ENCODE measurements at regions not wholly inside any gene's neighbourhood (a gene's known extent, or its start where the extent isn't known, plus 50 kb on each side); places are given as distances from the start of the nearest gene placed in this dataset.
A peak's percentile ranks its signal among the peaks of the same experiment; 100 is the strongest.

DNA sequence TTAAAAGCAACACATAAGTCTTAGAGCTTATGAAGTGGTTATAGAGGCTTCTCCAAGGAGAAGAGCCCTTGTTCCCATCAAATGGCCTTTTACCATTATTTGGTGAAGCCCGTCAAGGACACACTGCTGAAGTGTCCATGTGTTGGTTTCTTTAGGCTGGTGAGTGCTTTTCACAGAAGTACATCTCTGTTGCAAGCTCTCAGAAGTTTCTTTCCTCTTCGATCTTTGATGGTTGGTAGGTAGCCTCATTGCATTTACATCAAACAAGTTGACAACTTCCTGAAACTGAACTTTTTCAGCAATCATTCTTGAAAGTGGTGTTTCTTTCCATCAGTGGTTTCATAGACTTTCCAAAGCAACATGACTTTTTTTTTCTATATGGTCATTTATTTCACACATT, 465.6 kb downstream of the HDGFL1 start:
- DNase-seq = no peak

DNA sequence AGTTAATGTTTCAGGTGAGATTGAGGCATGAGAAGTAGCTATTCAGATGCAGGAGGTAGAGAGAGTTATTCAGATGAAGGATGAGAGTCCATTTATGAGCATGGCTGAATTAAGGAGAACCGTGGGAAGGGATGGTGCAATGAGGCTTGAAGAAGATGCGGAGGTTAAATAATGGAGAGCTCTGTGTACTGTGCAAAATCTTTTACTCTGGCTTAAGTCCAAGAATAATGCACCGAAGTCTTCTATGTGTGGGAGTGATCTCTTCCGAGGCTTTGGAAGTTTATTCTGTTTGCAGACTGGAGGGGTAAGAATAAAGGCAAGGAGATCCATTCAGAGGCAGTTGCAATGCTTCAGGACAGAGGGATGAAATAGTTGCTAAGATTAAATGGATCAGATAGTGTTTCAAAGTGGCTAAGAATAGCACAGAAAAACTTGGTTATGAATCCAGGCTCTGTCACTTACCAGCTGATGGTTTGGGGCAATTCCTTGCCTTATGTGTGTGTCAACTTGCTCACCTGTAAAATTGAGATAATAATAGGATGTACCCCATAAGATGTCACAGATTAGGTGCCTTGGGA, 467.1 kb downstream of the HDGFL1 start:
- DNase-seq = no peak

DNA sequence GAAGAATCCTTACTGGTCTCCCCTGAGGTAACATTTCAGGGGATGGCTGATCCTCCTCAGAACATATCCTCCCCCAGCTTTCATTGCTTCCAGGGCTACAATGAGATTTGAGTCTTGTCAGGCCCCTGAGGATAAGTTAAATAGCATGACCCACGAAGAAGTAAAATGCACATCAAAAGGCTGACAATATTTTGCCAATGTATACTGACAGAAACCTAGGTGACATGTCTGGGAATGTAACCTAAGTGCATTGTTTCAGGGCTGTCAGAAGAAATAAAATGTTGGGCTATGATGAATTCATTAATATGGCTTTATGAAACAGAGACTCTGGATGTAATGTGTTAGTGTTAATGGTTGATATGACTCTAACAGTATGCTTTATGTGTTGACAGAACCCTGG, 471.5 kb downstream of the HDGFL1 start:
- no peak for DNase-seq

DNA sequence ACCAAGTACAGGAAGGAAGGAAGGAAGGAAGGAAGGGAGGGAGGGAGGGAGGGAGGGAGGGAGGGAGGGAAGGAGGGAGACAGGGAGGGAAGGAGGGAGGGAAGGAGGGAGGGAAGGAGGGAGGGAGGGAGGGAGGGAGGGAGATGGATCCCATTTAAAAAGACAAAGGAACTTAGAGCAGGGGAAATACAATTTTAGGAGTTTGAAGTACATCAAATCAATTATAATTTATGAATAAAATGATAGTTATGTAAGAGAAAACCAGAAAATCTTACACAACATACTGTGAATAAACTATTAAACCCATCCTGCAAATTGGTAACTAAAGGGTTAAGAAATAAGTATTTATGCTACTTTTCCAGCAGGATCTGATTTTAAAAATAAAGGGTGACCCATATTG, 475.9 kb downstream of the HDGFL1 start:
- no peak for DNase-seq

DNA sequence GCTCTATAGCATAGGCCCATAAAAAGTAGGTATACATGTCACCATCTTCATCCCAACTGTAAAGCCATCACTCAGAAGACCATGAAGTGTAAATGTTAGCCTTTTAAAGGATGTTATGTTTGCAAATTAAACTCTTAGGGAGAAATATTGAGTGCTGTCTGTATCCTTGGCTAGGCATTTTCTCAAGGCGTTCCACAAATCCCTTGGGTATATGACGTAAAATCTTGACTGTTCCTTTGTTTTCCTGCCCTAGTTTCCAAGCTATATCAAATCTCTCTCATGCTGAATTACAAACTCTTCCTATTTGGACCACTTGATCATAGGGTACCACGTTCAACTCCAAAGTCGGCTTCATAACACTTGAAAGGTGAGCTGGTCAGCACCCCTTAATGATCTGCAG, 486.2 kb downstream of the HDGFL1 start:
- no peak for DNase-seq

DNA sequence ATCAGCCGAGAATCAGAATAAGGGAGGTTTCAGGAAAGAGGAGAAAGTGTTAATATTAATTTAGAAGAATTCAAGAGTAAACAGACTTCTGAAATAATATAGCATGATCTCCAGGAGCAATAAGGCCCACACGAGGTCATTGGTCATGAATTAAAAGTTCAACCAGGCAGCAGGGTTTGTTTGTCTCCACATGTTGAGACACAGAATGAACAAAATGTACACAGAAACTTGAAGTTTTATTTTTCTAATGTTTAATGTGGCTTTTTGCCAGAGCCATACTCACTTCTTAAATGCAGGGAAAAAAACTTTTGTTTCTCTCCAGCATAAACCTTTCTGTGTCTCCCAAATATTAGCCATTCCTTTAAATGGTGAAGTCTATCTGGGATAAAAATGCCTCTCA, 504.5 kb downstream of the HDGFL1 start:
- DNase-seq = no peak

DNA sequence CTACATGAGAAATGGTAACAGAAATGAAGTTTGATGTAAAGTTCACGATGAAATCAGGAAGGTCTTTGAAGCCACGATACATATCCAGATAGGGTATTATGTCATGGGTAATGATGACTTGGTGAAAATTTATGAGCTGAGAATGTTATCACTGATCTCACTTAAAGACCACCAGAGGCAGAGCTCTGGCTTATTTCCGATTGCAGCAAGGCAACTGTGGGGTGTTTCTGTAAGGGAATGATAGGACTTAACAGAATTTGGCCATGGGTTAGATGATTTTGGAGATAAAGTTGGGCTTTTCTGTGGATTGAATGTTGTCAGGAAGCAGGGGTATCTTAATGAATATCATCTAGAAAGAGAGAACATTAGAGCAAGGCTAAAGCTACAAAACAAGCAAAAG, 508.4 kb downstream of the HDGFL1 start:
- DNase-seq = peak; percentile 19

DNA sequence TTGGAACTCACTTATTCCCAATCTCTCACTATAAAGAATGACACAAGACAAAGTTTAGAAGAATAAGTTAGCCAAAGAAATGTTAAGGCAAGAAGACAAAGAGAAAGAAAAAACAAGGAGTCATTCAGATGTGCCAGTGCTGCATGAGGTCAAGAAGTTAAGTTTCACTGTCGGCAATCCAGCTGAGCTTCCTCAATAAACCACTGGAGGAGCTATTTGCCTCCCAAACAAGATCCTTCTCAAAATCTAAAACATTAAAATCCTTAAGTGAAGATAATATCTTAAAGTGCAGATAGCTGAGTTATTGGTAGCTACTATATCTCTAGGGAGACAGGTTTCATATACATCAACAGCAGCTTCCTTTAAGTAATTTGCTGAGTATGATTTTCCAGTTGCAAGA, 512.3 kb downstream of the HDGFL1 start:
- no peak for DNase-seq

DNA sequence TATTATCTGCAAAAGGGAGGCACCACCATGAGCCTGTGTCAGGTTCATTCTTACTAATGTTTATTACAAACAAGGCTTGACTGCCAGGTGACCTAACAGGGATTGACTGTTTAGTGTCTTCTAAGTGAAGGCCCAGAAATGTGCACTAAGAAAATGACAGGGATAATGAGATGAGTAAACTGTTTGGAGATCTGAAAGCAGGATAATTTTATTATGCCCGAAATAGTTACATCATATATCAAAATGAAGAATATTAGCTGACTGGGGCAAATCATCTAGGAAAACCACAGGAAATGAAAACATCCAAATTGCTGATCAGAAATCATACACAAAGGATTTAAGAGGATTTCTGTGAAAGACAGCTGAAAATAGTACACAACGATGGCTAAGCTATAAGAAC, 516.7 kb downstream of the HDGFL1 start:
- no peak for DNase-seq

DNA sequence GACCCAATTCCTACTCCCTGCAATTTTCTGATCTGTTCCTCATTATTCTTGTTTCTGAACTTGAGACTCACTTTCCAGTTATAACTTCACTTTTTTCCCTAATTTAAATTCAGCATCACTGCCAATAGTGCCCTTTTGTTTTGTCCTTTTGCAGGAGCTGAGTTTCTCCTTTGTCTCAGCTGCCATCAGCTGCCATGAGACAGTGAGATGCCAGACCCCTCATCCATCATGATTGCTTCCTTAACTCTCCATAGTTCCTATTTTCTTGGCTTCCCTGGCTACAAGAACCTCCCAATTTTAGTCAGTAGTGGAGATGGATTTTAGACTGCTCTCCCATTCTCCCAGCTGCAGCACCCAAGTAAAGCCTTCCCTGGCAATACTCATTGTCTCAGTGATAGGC, 518.1 kb downstream of the HDGFL1 start:
- no peak for DNase-seq

DNA sequence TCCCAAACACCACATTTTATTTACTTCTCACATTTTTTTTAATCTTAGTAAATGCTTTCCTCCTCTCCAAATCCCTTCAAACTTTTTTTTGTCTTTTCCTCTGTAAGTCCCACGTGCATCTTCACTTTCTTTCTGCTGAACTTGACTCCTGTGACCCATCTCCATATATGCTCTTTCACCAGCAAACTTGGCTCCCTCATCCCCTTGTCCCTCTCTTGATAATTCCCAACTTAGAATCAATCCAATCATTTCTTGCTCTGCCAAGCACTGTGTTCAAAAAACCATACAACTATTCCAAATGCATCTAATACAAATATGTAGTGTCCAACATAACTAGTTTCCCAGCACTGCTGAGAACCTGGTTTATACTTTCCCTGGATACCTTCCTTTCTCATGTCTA, 519.4 kb downstream of the HDGFL1 start:
- no peak for DNase-seq

DNA sequence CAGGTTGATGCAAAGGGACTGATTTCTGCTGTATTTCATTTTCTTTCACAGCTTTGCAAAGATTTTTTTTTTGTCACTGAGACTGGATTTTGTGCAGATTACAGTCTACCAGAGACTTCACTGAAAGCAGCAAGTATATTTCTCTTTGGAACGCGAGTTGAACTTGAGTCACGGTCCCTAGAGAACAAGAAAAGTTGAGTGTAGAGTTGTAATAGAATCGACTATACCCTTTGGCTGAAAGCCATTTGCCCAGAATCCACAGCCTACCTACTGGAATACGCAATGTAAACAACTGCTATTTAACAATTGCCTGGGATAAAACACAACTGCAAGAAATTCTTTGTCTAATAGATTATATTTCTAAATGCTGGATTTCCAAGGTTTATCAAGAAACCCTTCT, 520.6 kb downstream of the HDGFL1 start:
- DNase-seq = no peak

DNA sequence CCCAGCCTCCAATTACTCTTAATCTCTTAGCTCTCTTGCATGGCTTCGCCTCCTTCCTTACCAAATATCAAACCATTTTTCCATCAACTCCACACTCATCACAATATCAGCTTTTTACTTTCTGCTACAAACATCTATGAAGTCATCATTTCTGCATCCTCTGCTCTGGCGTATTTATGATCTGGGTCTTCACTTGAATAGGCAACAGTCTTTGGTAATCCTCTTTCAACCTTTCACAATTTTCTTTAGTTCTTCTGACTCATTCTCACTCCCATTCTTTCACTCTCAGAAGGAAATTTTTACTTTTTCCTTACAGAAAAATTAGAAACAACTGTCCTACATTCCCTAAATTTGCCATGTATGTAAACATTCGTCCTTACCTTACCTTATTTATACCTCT, 522.4 kb downstream of the HDGFL1 start:
- DNase-seq = no peak

DNA sequence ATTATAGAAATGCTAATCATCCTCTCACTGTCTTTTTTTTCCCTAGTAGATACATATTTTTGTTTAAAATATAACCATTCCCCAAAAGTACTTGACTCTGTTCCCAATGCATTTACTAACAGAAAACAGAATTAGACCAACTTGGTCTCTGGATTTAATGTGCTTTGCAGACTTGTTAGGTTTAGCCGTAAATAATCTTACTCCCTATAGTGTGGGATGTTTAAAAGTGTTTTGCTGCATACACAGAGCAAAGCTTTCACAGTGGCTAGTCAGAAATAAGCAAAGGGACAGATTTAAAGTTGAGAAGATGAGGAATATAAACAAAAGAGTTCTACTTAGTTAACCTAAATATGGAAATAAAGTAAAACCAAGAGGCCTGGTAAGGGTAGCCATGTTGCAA, 527.5 kb downstream of the HDGFL1 start:
- DNase-seq = no peak

DNA sequence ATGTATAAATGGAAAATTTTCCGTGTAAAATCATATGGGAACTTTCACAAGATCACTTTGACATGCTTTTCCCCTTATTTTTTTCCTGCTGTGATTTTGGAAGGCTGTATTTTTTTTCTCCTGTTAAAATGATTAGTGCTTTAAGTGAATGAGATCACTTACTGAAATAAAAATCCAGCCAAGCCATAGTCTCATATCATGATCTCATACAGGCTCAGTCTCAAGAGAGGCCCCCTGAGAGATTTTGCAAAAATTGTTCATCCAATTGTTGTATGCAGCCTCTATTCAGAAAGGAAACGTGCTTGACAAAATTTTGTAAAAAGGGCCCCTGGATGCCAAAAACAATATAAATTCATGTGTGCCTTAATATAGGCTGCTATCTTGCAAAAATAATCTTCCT, 528.2 kb downstream of the HDGFL1 start:
- no peak for DNase-seq

DNA sequence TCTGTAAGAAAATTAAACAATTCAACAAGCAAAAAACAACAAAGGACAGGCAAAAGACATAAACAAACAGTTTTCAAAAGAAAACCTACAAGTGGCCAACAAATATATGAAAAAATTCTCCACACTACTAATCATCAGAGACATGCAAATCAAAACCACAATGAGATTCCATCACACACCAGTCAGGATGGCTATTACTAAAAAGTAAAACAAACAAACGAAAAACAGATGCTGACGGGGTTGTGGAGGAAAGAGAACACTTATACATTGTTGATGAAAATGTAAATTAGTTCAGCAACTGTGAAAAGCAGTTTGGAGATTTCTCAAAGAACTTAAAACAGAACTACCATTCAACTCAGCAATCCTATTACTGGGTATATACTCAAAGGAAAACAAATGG, 537.6 kb downstream of the HDGFL1 start:
- DNase-seq = no peak

DNA sequence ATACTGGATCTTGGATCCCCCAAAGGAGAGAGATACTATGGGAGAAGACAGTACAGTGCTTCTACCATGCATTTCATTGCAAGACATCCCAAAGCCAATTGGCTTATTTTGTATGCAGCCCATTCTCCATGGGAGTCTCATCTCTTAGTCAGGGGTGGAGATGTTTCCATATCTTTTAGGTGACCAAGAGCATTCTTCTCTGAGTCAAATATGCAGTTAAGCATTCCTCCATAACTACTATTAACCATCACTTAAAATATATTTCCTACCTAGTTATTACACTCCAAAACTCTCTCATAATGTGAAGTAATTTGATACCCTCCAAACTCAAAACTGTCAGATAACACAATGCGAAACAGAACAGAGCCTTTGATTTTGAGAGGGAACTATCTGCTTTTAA, 542.6 kb downstream of the HDGFL1 start:
- DNase-seq = no peak

DNA sequence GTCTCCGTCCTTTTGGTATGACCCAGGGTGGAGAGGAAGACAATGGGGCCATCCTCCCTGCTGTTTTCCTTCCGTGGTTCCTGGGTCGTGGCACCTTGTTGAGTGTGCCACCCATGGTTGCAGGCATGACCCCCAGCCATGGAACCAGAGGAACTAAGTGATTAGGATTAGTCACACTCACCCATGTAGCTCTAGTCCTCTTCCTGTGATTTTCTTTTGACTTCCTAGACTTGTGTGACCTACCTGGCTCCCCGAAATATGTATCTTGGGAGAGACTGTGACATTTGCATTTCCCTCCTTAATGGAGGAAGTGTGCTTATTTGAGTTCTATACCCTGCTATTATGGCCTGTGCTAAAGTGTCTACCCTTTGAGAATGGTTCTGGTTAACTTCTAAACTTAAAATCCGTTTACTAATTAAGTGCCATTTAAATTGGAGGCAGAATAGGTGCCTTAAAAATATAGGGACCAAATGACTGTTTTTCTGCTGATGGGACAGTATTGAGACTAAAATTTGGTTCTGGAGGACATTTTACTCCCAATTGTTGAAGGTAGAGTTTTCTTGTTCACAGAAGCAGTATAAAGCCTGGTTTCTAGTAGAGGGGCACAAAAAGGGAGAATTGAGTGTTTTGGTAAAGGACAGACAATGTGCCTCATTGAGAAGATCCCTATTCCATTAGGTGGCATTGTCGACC, 545.6 kb downstream of the HDGFL1 start:
- DNase-seq = no peak

DNA sequence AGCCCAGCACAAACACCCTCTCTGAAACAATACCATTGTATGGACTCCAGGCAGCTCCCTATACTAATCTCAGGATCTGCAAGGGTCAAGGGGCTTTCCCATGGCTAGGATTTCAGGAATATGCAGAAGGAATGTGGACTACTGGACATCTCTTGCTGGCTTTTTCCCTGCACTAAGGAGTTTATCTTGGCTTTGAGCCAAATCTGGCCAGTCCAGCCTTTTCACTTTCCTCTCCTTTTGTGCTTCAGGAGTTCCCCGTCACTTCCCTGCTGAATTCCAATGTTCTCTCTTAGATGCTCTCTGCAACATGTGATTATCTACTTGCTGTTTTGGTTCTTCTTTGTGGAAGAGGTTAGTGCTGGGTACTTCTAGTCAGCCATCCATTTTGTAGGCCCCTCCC, 568.2 kb downstream of the HDGFL1 start:
- no peak for DNase-seq

DNA sequence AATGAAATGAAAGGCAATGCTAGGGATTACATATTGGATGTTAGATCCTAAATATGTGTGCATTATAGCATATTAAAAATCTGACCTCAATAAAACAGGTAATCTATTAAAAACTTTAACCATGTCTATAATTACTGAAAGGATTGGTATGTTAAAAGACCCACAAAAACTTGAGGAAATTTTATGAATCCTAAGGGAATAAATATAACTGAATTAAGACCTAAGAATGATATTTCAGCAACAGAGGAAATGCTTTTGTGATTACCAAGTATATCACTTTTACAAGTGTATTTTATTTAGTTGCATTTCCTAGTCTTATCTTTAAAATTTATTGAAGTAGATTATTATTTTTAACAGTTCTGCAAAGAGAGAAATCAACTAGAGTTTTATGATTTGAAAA, 571.5 kb downstream of the HDGFL1 start:
- DNase-seq = no peak

DNA sequence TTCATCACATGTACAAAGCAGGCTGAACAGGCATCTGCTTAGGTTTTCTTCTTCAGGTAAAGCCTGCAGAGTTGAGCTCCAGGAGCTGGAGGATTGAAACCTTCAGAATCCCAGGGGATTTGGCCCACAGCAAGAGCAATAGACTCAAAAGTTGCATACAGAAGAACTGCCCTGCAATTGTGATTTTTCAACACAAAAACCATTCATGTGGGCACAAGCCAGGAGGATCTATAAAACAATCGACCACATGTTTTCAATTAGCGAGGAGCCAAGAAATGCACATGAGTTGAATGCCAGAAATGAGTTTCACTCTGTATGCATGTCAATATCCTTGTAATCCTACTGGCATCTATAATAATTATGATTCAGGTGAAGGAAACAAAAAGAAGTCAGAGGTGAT, 576.4 kb downstream of the HDGFL1 start:
- no peak for DNase-seq

DNA sequence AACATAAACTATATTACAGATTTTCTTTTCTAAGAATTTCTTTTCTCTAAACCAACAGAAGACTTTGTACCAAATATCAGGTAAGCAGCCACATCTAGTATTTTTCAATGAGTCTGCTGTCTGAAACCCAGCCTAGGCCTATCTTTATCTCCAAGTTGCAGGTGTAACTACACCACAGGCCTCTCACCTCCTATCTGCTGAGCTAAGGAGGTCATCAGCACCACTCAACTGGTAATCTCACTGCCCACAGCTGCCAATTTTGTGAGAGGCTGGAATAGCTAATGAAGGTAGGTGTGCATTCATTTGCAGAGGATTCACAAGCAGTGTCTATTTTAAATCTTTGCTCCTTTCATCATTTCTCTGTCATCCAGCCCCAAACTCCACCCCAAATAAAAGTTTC, 584.8 kb downstream of the HDGFL1 start:
- DNase-seq = no peak

DNA sequence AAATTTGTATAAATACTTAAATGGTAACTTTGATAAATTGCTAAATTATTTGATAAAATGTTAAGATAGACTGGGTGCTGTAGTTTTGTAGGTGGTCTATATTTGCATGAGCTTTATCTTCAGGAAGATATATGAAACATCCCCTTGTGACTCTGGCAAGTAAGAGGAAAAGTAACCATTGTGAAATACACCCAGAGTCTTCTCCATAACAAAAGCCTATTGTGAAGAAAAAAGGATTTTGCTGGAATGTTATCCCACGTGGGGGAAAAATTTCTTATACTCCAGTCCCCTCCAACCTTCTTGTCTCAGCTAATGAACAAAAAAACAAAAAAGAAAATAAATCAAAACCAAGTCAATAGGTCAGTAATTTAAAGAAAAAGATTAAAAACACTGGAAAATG, 600.7 kb downstream of the HDGFL1 start:
- no peak for DNase-seq

DNA sequence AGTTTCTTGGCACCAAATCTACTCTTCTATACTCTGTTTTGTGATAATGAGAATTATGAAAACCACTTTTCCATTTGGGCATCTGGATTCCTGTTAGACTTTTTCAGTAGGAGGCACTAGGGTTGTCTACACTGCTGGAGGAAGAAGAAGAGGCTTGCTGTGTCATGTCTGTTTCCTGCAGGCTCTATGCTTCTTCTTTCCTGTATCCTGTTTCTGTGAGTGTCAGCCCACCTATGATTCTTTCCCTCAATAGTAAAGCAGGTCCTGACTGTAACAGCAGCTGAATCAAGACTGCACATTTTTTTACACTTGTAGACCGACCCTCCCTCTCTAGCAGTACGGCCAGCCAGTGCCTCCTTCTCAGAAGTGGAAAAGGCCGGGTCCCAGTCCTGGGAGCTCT, 603.9 kb downstream of the HDGFL1 start:
- no peak for DNase-seq

DNA sequence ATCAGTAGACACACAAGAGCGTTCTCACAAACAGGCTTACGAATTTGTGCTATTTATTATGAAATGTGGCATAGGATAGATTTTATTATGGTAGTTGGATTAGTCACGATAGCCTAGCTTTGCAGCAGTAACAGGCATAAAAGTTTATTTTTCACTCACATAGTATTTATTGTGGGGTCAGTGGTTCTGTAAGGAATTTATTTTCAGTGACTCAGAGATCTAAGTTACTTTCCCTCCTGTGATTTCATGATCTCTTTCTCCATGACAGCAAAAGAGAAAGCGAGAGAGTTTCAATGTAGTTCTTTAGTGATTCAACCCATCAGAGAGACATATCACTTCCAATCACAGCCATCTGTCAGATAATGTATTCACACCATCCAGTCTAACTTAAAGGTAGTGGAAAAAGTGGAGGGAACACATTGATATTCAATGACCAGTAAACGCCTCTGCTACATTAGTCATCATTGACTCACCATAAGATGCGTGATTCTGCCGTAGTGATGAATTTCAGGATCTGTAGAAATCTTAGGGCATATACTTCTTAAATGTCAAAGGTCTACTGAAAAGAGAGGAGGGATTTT, 605.5 kb downstream of the HDGFL1 start:
- DNase-seq = no peak

All from hematopoietic multipotent progenitor cell treated with erythropoietin and hydrocortisone succinate and interleukin-3 and kit ligand, for 6 days (in vitro differentiated cells).